ENCODE measurements at regions not wholly inside any gene's neighbourhood (a gene's known extent, or its start where the extent isn't known, plus 50 kb on each side); places are given as distances from the start of the nearest gene placed in this dataset.

DNA sequence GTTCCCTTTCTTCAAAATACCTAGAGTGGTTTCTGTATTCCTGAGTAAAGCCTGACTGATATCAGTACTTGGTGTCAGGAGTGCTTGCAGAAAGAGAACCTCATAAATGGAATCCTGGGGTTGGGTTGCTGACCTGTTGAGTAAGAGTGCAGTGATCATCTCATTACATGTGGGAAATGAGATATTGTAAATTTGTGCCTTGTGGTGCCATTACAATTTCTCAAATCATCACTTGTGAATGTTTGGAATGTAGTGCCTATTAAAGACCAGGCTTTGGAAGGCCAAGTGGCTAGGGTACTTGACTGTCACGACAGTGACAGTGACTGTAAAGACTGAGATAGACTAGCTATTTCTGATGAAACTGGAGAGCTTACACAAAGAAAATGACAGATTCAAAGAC is 176.7 kb upstream of the CTTNBP2NL start:
- Histone ChIP-seq H3K36me3 (ENCODE audit: insufficient read depth, low read length) (no peaks in the 10 kb centered on the region), H3K9ac (ENCODE audit: low read depth, low read length, poor library complexity, severe bottlenecking) (no peak overlapping the region), H3K4me3 (ENCODE audit: low read length, poor library complexity, severe bottlenecking) (no peak overlapping the region), H3K9me2 (replicated peaks; ENCODE audit: low read depth, low read length) (no peaks in the 10 kb centered on the region), H3K9me3 (ENCODE audit: insufficient read depth, low read depth, low read length) (no peaks in the 10 kb centered on the region), H3K4me2 (ENCODE audit: low read depth, low read length, poor library complexity, severe bottlenecking) (no peak overlapping the region), H3F3A (ENCODE audit: low read depth) (no peaks in the 10 kb centered on the region), H2AFZ (ENCODE audit: low read length) (no peak overlapping the region), H4K20me1 (ENCODE audit: insufficient read depth, low read length, poor library complexity, severe bottlenecking) (no peaks in the 10 kb centered on the region), H3K79me2 (ENCODE audit: insufficient read depth, low read length) (no peaks in the 10 kb centered on the region), H3K27me3 (ENCODE audit: insufficient read depth, low read length, poor library complexity, severe bottlenecking) (no peaks in the 10 kb centered on the region), H3K4me1 (ENCODE audit: insufficient read depth, low read length, poor library complexity, severe bottlenecking) (no peaks in the 10 kb centered on the region)
- TF ChIP-seq EZH2phosphoT487 (IDR thresholded peaks at IDR 0.05; ENCODE audit: borderline replicate concordance), result no peak
- TF ChIP-seq, protein P1, sequence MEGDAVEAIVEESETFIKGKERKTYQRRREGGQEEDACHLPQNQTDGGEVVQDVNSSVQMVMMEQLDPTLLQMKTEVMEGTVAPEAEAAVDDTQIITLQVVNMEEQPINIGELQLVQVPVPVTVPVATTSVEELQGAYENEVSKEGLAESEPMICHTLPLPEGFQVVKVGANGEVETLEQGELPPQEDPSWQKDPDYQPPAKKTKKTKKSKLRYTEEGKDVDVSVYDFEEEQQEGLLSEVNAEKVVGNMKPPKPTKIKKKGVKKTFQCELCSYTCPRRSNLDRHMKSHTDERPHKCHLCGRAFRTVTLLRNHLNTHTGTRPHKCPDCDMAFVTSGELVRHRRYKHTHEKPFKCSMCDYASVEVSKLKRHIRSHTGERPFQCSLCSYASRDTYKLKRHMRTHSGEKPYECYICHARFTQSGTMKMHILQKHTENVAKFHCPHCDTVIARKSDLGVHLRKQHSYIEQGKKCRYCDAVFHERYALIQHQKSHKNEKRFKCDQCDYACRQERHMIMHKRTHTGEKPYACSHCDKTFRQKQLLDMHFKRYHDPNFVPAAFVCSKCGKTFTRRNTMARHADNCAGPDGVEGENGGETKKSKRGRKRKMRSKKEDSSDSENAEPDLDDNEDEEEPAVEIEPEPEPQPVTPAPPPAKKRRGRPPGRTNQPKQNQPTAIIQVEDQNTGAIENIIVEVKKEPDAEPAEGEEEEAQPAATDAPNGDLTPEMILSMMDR (conservative IDR thresholded peaks at IDR 0.05; ENCODE audit: low read length), result no peak

DNA sequence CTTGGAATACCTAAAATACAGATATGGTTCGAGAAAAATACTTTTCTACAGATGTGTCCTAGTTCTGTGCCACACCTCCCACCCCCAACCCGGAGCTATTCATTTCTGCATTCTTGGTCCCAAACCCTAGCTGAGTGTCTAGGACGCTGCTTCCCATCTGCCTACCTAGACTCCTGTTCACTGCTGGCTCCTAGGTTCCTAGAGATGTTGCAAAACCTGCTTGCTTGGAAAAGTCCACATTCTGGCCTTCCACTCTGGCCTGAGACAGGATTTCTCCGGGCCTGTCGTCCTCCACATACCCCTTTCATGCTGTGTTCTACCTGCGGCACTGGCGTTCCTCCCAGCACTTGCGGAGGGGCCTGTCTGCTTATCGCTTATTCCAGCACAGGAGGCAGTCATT is 165.8 kb upstream of the CTTNBP2NL start:
- no peaks in the 10 kb centered on the region for H3K9me2 ChIP-seq (replicated peaks; ENCODE audit: low read depth, low read length)
- TF ChIP-seq, protein P1 (conservative IDR thresholded peaks at IDR 0.05; ENCODE audit: low read length), result no peak
- TF ChIP-seq EZH2phosphoT487 (IDR thresholded peaks at IDR 0.05; ENCODE audit: borderline replicate concordance), result no peak
- H3F3A ChIP-seq (ENCODE audit: low read depth), result no peaks in the 10 kb centered on the region
- no peaks in the 10 kb centered on the region for H3K36me3 ChIP-seq (ENCODE audit: insufficient read depth, low read length)
- H3K79me2 ChIP-seq (ENCODE audit: insufficient read depth, low read length), result no peaks in the 10 kb centered on the region
- no peaks in the 10 kb centered on the region for H3K27me3 ChIP-seq (ENCODE audit: insufficient read depth, low read length, poor library complexity, severe bottlenecking)
- no peak overlapping the region for H3K4me2 ChIP-seq (ENCODE audit: low read depth, low read length, poor library complexity, severe bottlenecking)
- no peaks in the 10 kb centered on the region for H4K20me1 ChIP-seq (ENCODE audit: insufficient read depth, low read length, poor library complexity, severe bottlenecking)
- 0 out of 2 replicates have a peak, but pooled peaks cover 5% of the 10 kb centered on the region for H3K9me3 ChIP-seq (ENCODE audit: insufficient read depth, low read depth, low read length)
- H3K4me3 ChIP-seq (ENCODE audit: low read length, poor library complexity, severe bottlenecking), result no peak overlapping the region
- no peaks in the 10 kb centered on the region for H3K4me1 ChIP-seq (ENCODE audit: insufficient read depth, low read length, poor library complexity, severe bottlenecking)
- no peak overlapping the region for H3K9ac ChIP-seq (ENCODE audit: low read depth, low read length, poor library complexity, severe bottlenecking)
- H2AFZ ChIP-seq (ENCODE audit: low read length), result no peak overlapping the region

DNA sequence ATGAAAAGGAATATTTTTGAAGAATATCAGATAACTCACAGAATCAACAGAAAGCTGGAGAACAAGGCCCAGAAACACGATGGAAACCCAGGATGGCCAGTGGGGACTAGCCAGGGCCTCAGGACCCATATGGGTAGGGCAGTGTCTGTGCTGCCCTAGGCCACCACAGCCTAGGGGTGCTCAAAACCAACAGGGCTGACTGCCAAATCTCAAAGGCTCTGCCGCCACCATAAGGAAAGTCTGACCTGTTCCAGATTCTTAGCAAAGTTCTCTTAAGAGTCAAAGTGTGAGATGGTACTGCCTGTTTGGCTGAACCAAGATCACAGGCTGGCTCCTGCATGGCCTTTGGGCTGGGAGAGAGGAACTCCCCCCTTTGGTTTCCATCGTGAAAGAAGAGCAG is 164.7 kb upstream of the CTTNBP2NL start:
- no peaks in the 10 kb centered on the region for H3K4me1 ChIP-seq (ENCODE audit: insufficient read depth, low read length, poor library complexity, severe bottlenecking)
- no peaks in the 10 kb centered on the region for H3F3A ChIP-seq (ENCODE audit: low read depth)
- no peak overlapping the region for H2AFZ ChIP-seq (ENCODE audit: low read length)
- H3K9me2 ChIP-seq (replicated peaks; ENCODE audit: low read depth, low read length), result no peaks in the 10 kb centered on the region
- no peak overlapping the region for H3K4me3 ChIP-seq (ENCODE audit: low read length, poor library complexity, severe bottlenecking)
- H4K20me1 ChIP-seq (ENCODE audit: insufficient read depth, low read length, poor library complexity, severe bottlenecking), result no peaks in the 10 kb centered on the region
- 0 out of 2 replicates have a peak, but pooled peaks cover 5% of the 10 kb centered on the region for H3K9me3 ChIP-seq (ENCODE audit: insufficient read depth, low read depth, low read length)
- H3K79me2 ChIP-seq (ENCODE audit: insufficient read depth, low read length), result no peaks in the 10 kb centered on the region
- H3K9ac ChIP-seq (ENCODE audit: low read depth, low read length, poor library complexity, severe bottlenecking), result no peak overlapping the region
- no peaks in the 10 kb centered on the region for H3K27me3 ChIP-seq (ENCODE audit: insufficient read depth, low read length, poor library complexity, severe bottlenecking)
- H3K36me3 ChIP-seq (ENCODE audit: insufficient read depth, low read length), result no peaks in the 10 kb centered on the region
- no peak overlapping the region for H3K4me2 ChIP-seq (ENCODE audit: low read depth, low read length, poor library complexity, severe bottlenecking)
- no peak for TF ChIP-seq EZH2phosphoT487 (IDR thresholded peaks at IDR 0.05; ENCODE audit: borderline replicate concordance)
- TF ChIP-seq, protein P1 (conservative IDR thresholded peaks at IDR 0.05; ENCODE audit: low read length), result no peak
